OCI-LY3 (cell line): ENCODE measurements at regions not wholly inside any gene's neighbourhood (a gene's known extent, or its start where the extent isn't known, plus 50 kb on each side); places are given as distances from the start of the nearest gene placed in this dataset.

Experiments used
- CTCF ChIP-seq: fragments of 200-600, 300-600 bp; sonication (generic); IDR thresholded peaks from 2 replicates; pipeline ENCODE4 v1.5.1; 2014; ENCODE audit warnings: antibody characterized with exemption, low read length, low read depth
- EZH2phosphoT487 ChIP-seq: fragments of 200-600 bp; shearing (Covaris generic); IDR thresholded peaks from 2 replicates; pipeline ENCODE4 v1.6.1; 2018; ENCODE audit warnings: antibody characterized with exemption, mixed run types, low read depth

- TF ChIP-seq CTCF: no peak
- no peak for TF ChIP-seq EZH2phosphoT487
Observed at GRCh38 chr4:128481752-128482480, 194.3 kb upstream of the PGRMC2 start.
